SHP77 (cell line): ENCODE measurements at regions not wholly inside any gene's neighbourhood (a gene's known extent, or its start where the extent isn't known, plus 50 kb on each side); places are given as distances from the start of the nearest gene placed in this dataset.
"Not testable (repeated sequence)": the region's sequence is repeated elsewhere in the genome, so short reads cannot be mapped to it uniquely, and the experiment has no call there.

Experiments
- DNase-seq, 2 experiments: peaks; one replicate each; lab custom pipeline; 2025; lab: John Stamatoyannopoulos, UW

DNA sequence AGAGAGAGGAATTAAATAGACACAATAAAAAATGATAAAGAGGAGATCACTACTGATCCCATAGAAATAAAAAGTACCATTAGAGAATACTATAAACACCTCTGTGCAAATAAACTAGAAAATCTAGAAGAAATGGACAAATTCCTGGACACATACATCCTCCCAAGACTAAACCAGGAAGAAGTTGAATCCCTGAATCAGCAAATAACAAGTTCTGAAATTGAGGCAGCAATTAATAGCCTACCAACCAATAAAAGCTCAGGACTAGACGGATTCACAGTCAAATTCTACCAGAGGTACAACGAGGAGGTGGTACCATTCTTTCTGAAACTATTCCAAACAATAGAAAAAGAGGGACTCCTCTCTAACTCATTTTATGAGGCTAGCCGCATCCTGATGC lies 862.7 kb upstream of the NRXN1 start:
- not testable (repeated sequence) for DNase-seq

DNA sequence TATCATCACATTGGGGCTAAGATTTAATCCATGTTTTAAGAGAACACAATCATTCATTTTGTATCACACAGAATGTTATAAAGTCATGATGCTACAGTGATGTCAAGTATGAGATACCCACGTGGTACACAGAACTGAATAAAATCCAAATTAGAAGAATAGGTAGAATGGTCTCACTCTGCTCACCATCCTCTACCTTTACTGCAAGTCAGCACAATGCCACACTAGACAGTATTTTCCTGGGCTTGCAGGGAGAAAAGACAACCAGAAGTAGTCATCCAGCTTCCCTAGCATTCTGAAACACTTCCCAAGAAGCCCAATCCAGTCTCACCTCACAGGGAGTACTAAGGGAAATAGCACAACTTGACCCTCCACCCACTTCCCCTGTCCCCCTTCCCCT lies 856.2 kb upstream of the NRXN1 start:
- no peak for DNase-seq

DNA sequence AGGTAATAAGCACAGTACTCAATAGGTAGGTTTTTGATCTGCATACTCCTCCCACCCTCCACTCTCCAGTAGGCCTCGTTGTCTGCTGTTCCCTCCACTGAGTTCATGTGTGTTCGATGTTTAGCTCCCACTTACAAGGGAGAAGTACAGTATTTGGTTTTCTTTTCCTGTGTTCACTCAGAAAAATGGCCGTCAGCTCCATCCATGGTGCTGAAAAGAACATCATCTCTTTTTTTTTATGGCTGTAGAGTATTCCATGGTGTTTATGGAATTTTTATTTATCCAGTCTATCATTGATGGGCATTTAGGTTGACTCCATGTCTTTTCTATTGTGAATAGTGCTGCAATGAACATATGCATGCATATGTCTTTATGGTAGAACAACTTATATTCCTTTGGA lies 849.7 kb upstream of the NRXN1 start:
- no peak for DNase-seq

DNA sequence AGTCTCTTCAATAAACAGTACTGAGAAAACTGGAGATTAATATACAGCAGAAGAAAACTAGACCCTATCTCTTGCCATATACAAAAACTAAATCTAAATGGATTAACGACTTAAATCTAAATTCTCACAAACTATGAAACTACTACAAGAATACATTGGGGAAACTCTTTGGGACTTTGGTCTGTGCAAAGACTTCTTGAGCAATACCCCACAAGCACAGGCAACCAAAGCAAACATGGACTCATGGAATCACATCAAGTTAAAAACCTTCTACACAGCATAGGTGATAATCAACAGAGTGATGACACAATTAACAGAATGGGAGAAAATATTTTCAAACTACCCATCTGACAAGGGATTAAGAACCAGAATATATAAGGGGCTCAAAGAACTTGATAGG lies 848.2 kb upstream of the NRXN1 start:
- DNase-seq = no peak

DNA sequence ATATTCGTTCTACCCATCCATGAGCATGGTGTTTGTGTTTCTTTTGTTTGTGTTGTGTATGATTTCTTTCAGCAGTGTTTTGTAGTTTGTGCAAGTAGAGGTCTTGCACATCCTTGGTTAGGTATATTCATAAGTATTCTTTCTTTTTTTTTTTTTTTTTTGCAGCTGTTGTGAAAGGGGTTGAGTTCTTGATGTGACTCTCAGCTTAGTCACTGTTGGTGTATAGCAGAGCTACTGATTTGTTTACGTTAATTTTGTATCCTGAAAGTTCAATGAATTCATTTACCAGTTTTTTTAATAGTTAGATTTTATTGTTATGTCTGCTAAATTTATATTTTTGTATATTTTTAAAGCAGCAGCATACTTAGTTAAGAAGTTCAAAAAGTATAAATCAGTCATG lies 834.4 kb upstream of the NRXN1 start:
- DNase-seq = no peak

DNA sequence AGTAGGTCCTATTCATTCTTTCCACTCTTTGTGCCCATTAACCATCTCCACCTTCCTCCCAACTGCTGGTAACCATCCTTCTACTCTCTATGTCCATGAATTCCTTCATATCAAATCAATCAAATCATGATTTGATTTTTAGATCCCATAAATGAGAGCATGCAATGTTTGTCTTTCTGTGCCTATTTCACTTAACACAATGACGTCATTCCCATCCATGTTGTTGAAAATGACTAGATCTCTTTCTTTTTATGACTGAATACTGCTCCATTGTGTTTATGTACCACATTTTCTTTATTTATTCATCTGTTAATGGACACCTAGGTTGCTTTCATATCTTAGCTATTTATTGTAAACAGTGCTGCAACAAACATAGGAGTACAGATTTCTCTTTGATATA lies 827.3 kb upstream of the NRXN1 start:
- DNase-seq = no peak

DNA sequence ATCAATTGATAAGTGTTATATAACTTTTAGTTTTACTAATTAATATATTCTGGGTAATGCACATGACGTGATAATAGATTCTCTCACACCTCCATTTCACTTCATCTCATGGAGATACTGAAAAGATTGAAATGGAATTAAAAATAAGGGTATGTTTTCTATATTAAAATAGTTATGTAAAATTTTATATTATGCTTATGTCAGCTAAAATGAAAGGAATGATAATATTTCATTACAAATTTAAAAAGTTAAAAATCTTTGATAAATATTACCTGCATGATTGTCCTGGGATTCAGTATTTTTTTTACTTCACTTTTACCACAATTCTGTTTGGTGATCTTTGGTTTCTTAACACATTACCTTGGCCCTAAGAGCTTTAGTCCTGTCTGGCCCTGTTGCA lies 823.8 kb upstream of the NRXN1 start:
- DNase-seq = no peak

DNA sequence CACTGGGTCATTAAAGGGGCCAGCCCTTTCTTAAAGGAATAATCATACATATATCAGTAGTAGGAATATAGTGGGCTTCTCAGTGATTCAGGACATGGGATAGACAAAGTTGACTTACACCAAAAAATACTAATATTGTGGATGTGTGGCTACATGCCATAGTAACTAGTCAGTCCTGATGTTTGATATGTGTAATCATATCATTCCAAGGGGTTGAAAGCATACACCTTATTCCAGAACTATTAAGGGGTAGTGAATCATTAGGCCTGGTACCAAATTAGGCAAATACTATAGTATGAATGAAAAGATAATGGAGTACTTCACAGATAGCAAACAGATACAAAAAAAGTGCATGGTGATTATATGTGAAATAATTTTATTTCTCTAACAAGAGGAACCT lies 814.9 kb upstream of the NRXN1 start:
- DNase-seq = no peak

DNA sequence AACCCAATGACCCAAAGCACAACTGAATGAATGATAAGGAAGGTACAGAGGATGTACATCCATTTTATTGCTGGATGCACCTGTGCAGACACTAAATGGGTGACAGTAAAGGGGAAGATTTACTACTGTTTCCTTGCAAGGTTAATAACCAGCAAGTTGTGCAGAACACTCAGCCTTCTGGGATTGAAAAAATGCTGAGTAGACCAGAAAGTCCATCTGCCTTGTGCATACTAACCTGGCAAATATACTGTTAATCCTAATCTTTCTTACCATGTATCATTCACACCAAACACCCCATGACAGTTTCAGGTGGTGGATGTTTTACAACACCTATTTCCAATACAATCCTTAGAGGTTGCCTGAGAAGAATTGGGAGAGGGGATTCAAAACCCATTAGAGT lies 814.1 kb upstream of the NRXN1 start:
- DNase-seq = no peak

DNA sequence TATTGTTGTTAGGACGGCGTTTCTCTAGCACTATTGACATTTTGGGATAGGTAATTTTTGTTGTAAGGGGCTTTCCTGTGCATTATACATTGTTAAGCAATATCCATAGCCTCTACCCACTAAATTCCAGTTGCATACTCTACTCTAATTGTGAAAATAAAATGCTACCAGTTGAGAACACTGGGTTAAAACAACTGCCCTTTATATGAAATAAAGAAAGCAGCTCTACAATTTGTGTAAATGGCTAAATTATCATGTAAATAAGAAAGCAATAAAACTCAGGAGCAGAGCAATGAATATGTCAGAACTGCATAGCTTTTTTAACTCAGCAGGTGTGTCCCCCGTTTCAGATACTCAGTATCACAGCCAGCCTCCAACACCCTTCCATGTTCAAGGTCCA lies 812.7 kb upstream of the NRXN1 start:
- DNase-seq = no peak

DNA sequence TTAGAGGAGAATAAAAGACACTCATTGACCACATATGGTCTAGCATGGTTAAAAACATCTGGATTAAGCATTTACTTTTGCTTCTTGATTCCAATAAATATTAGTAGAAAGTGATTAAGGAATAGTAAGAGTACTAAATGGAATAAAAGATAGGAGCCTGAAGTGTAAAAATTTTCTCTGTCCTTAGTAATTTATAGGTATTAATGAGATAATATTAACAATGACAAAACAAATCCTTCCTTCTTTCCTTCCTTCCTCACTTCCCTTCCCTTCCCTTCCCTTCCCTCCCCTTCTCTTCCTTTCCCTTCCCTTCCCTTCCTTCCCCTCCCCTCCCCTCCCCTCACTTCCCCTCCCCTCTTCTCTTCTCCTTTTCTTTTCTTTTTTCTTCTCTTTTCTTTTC lies 797.5 kb upstream of the NRXN1 start:
- no peak for DNase-seq

DNA sequence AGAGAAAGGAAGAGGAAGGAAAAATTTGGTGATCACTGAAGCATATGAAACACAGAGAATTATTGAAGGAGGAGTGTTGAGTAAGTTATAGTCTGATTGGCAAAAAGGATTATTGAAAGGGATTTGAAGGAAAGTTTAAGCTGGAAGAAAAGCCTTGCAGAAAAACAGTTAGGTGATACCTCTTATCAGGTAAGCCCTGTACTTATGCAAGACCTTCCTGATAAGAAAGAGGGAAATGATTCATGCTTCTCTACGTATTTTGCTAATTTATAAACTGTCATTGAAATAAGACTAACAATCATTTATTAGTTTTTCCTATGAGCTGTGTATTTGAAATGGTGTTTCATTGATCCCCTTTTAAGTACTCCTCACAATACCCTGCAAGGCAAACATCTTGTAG lies 793.9 kb upstream of the NRXN1 start:
- no peak for DNase-seq

DNA sequence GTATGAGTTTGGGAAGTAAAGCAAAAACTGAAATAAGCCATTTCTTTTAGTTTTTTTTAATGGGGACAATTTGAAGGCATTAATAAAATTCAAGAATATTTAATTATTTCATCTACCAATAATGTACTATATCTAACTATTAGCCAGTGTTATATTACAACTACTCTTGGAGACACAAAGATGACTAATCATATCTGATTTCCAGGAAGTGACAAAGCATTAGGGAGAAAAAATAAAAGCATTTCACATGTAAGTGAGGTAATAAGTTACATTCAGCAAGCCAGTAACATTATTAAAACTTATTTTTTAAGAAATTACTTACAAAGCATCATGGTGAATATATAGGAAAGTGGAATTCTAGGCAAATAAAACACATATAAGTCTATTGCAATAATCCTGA lies 781.3 kb upstream of the NRXN1 start:
- DNase-seq = no peak

DNA sequence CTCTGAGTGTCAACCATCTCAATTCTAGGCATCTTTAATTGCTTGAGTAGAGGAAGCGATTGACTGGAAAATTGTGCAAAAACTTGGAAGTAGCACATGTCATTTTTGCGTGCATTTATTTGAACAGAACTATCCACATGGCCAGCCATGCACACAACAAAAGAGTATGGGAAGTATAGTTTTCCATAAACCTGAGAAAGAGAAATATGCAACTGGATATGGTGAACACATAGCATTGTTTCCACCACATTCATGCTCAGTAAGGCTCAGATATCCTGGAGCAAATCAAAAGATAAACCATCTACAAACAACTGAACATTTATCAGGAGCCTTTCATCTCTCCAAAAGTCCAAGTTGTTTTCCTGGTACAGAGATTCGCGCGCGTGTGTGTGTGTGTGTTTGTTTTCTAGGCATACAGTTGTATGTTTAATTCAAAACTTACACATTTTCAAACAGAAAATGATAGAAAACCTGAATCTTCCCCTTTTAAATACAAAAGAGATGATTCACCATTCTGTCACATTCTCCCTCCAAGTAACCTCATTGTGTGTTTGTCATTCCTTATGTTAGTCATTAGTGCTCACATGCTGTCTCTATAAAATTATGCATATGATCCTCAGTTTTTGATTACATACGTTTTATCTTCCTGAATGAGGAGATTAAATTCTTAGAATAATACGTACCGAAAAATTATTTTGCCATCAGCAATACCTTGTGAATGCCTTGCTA lies 780.4 kb upstream of the NRXN1 start:
- no peak for DNase-seq

DNA sequence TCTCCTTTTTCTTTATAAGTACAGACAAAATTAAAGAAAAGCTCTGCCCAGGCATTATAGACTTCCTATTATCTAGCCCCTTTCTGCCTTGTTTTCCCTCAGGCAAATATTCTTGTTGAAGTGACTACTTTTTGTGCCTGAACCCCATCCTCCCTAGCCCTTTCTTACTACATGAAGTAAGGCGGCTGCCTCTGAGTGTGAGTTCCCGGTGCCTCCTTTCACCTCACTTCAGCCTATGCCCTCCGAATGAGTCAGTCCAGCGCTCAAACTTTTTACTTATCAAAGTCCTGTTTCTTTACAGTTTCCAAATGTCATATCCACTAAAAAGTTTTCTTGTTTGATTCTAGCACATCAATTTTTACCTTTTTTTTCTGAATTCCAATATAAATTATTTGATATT lies 778.3 kb upstream of the NRXN1 start:
- no peak for DNase-seq

DNA sequence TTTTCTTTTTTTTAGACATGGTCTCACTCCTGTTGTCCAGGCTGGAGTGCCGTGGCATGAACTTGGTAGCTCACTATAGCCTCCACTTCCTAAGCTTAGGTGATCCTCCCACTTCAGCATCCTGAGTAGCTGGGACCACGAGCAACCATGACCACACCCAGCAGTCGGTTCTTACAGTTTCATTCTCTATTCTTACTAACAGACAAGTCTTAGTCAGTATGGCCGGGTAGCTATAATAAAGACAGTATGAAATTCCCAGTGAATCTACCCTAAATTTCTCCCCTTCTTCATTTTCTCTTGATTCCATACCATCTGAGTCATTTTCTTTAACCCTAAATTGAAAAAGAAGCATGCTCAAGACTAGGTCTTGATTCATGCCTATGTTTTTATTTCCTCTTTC lies 775.3 kb upstream of the NRXN1 start:
- no peak for DNase-seq

DNA sequence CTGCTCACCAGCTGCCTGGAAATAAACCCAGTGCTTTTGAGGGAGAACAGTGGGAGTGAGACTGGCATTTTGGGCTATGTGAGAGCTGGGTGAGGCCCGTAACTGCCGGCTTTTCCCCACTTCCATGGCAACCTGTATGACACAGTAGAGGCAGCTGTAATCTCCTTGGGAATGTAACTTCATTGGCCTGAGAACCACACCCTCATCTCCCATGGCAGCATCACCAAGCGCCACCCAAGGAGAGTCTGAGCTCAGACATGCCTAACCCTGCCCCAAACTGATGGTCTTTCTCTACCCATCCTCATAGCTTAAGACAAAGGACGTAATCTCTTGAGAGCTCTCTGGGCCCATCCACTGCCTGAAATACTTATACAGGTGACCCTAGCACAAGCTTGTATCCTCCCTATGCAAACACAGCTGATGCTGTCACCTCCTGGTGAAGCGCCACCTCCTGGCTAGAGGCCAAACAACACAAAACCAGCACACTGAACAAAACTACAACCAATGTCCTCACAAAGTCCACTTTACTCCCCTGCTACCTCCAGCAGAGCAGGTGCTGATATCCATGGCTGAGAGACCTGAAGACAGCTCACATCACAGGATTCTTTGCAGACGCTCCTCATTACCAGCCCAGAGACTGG lies 763.4 kb upstream of the NRXN1 start:
- DNase-seq = peak; percentile 80 to 81

DNA sequence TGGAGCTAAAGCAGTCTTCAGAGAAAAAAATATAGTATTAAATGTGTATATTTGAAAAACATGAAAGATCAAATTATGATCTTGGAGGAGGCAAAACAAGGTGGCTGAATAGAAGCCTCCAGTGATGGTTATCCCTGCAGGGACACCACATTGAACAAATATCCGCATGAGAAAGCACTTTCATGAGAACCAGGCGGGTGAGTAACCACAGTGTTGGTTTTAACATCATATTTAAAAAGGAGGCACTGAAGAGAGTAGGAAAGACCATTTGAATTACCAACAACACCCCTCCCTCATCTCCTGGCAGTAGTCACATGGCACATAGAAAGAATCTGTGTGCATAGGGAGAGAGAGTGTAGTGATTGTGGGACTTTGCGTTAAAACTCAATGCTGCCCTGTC lies 759.6 kb upstream of the NRXN1 start:
- DNase-seq = no peak

DNA sequence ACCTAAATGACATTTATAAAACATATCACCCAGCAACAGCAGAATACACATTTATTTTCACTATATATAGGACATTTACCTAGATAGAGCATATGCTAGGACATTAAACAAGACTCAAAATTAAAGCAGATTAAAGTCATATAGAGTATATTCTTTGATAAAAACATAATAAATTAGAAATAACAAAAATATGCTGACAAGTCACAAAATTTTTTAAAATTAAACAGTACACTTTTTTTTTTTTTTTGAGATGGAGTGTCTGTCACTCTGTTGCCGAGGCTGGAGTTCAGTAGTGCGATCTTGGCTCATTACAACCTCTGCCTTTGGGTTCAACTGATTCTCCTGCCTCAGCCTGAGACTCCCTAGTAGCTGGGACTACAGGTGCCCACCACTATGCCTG lies 758.9 kb upstream of the NRXN1 start:
- no peak for DNase-seq

DNA sequence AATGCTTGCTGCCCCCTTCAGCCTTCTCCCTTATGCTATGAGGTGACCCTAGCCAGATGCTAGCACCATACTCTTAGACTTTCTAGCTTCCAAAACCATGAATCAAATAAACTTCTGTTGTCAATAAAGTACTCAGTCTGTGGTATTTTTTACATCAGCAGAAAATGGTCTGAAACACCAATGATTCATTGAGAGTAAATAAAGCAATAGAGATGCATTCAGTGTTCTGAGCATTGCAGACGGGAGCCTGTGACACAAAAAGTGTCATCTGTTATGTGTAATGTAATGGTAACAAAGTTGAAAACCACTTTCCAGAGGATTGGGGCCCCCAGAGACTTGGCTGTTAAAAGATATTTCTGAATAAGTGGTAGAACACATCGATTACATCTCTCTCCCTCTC lies 758.0 kb upstream of the NRXN1 start:
- no peak for DNase-seq

DNA sequence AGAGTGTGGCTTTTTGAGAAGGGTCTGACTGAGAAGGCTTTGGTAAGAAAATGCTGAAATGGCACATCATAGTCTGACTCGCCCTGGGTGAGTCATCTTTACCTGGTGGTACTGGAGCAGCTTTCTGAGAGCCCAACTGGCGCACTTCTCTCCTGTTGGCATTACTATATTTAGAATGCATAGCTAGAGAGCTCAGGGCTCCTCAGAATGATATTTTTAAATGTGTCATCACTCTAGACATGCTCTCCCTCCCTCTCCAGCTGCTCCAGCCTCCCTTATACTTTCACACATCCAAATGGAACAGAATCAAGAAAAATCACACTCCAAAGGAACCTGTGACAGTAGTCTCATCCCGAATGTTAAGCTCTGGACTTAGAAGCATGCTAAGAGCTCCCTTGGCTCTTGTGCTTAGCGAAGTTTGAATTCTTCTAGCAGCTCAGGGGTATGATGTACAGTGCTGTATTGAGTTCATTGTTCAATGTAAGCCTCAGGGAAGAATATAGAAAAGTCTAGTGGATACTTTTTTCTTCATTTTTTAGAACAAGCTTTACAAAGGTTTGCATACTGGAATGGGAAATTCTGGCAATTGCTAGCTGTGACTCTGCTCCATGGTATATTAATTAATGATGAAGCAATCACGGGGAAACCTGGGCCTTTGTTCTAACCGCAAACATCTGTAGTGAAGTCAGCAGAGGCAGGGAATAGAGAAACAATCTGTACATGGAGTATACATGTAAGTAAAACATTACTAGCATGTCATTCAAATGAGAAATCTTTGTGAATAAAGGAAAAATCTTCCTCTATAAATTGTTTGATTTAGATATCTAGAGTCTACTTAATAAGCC lies 751.2 kb upstream of the NRXN1 start:
- DNase-seq = peak; percentile 50 to 63

DNA sequence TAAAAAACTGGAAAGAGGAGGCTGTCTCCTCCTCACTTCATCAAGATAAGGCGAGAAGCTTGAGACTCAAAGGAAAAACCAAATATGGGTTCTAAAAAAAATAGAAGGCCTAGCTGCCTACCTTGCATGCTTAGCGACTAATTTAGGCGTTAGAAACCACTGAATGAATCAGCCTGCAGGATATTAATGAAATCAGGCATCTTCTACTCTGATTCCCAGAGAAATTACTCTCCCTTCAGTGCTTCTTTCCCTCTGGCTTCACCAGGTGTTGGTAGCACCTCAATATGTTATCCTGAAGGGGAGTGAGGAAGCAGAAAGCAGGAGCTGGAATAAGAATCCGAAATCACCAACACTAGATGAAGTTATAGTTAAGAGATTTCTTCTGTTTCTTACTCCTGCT lies 749.8 kb upstream of the NRXN1 start:
- no peak for DNase-seq

DNA sequence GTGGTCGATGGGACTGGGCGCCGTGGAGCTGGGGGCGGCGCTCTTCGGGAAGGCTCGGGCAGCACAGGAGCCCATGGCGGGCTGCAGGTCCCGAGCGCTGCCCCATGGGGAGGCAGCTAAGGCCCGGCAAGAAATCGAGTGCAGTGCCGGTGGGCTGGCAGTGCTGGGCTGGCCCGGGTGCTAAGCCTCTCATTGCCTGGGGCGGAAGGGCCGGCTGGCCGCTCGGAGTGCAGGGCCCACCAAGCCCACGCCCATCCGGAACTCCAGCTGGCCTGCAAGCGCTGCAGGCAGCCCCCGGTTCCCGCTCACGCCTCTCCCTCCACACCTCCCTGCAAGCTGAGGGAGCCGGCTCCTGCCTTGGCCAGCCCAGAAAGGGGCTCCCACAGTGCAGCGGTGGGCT lies 748.4 kb upstream of the NRXN1 start:
- DNase-seq = no peak
